ENCODE measurements at regions not wholly inside any gene's neighbourhood (a gene's known extent, or its start where the extent isn't known, plus 50 kb on each side); places are given as distances from the start of the nearest gene placed in this dataset.

DNA sequence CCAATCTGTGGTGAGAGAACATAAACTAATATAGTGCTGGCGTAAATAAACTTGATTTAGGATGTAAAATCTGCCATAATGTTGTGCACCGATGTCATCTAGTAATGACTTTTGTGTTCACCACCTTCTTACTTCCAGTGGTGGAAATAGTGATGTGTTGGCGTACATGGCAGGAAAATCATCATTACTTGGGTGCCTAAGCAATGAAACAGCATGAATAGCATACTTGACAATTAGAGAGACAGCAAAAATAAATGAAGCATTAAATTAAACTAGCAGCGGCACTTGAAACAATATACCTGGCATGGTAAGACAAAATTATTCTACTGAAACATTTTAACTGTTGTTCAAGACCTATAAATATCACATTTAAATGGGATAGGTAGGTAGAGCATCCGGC lies 73.2 kb upstream of the DSC1 start:
- DNase-seq (ENCODE audit: low read depth in 2 of 2) = no peak
- TF ChIP-seq CTCF (IDR thresholded peaks at IDR 0.05; ENCODE audit: low read depth, low read length) = no peak
- H3K4me3 ChIP-seq (replicated peaks in 1 of 2; ENCODE audit: low read depth in 2 of 2, low read length in 2 of 2) = no peak overlapping the region

DNA sequence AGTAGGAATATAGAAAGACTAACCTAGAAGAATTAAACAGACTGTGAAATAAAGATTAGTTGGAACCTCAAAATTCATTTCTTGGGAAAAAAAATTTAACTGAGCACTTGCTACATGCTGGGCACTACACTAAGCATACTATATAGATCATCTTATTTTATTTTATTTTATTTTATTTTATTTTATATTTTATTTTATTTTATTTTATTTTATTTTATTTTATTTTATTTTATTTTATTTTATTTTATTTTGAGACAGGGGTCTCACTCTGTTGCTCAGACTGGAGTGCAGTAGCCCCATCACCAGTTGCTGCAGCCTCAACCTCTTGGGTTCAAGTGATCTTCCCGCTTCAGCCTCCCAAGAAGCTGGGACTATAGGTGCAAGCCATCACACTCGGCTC lies 74.5 kb upstream of the DSC1 start:
- no peak overlapping the region for H3K4me3 ChIP-seq (replicated peaks in 1 of 2; ENCODE audit: low read depth in 2 of 2, low read length in 2 of 2)
- TF ChIP-seq CTCF (IDR thresholded peaks at IDR 0.05; ENCODE audit: low read depth, low read length) = no peak
- DNase-seq (ENCODE audit: low read depth in 2 of 2) = no peak

- no peak for TF ChIP-seq CTCF (IDR thresholded peaks at IDR 0.05; ENCODE audit: low read depth, low read length)
- no peak overlapping the region for H3K4me3 ChIP-seq (replicated peaks in 1 of 2; ENCODE audit: low read depth in 2 of 2, low read length in 2 of 2)
- no peak for DNase-seq (ENCODE audit: low read depth in 2 of 2)
These were observed 76.5 kb upstream of the DSG1 start for GRCh38 chr18:31241425-31241824.

GRCh38 chr18:31241900-31242409 lies 76.0 kb upstream of the DSG1 start:
- no peak overlapping the region for H3K4me3 ChIP-seq (replicated peaks in 1 of 2; ENCODE audit: low read depth in 2 of 2, low read length in 2 of 2)
- peak; percentile 12 for TF ChIP-seq CTCF (IDR thresholded peaks at IDR 0.05; ENCODE audit: low read depth, low read length)
- no peak for DNase-seq (ENCODE audit: low read depth in 2 of 2)

DNA sequence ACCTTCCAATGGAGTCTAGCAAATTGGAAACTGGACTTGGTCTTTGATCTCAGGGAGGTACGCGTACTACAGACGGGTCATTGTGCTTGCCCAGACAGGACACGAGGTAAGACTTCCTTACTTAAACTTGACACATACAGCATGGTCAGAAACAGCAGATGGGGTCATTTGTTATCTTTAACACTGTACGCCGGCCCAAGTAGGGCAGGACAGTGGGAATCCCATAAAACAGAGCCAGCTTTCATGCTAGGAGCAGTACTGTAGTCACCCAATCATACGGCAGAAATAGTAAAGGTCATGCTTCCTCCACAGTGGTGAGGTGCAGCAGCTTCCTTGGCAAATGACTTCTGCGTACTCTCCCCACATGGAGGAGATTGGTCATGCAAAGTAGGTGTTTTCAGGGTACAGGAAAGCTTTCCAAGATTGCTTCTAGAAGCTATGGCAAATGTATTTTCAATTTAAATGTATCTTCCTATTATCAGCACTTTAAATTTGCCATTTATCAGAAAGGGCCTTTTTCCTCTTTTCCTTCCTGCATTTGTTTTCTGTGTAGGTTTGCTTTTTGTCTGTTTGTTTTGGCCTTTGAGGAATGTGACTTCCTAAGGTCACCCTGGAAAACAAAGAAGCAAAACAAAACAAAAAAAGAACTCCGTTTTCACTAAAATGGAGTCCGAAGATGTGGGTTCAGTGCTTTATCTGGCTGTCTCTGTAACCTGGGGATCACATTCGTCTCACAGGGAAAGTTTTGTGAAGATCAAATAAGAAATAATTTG lies 74.0 kb upstream of the DSG1 start:
- TF ChIP-seq CTCF (IDR thresholded peaks at IDR 0.05; ENCODE audit: low read depth, low read length) = no peak
- no peak for DNase-seq (ENCODE audit: low read depth in 2 of 2)
- no peak overlapping the region for H3K4me3 ChIP-seq (replicated peaks in 1 of 2; ENCODE audit: low read depth in 2 of 2, low read length in 2 of 2)

DNA sequence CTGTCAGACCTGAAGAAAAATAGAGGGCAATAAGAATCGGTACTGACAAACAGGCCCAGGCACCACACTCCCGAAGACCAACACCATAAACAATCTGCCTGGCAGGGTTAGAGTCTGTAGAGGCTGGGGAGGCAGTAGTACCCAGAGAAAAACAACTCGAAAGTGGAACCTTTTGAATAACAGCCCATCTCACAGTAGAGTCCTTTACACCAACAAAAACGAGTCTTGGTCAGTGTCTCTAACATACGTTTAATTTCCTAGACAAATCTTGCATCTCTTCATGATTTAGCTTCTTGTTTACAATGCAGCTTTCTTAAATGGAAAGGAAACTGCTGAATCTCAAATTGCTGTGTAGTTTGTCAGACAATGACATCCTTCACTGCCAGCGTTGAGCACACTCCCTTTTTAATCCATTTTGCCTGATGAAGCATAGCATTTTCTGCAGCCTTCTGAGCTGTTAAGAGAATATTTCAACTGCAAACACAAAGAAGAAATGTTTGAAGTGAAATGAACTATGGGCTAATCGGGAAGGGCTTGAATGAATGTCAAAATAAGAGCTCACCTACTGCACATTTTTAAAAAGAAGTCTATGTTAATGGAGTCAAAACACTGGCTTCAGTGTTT lies 73.1 kb upstream of the DSG1 start:
- no peak overlapping the region for H3K4me3 ChIP-seq (replicated peaks in 1 of 2; ENCODE audit: low read depth in 2 of 2, low read length in 2 of 2)
- no peak for TF ChIP-seq CTCF (IDR thresholded peaks at IDR 0.05; ENCODE audit: low read depth, low read length)
- DNase-seq (ENCODE audit: low read depth in 2 of 2) = no peak
